GM19239 (cell line): ENCODE measurements at regions not wholly inside any gene's neighbourhood (a gene's known extent, or its start where the extent isn't known, plus 50 kb on each side); places are given as distances from the start of the nearest gene placed in this dataset.

Experiments
- DNase-seq: peaks from one replicate; pipeline ENCODE4 v3.0.0; 2011; ENCODE audit warnings: low spot score; ENCODE audit not compliant: insufficient read length
- FAIRE-seq: peaks from 2 replicates; lab custom pipeline; 2011; peaks lifted over from hg19 to GRCh38; lab: Jason Lieb, UNC

- FAIRE-seq (no peak), DNase-seq (no peak)
Measured at GRCh38 chr16:7185689-7186088, 147.0 kb upstream of the RBFOX1 start.

- FAIRE-seq (no peak), DNase-seq (no peak)
Measured at GRCh38 chr16:7185165-7185564, 147.5 kb upstream of the RBFOX1 start.

- FAIRE-seq, result no peak
- no peak for DNase-seq
Measured at GRCh38 chr16:7183768-7184167, 148.9 kb upstream of the RBFOX1 start.

DNA sequence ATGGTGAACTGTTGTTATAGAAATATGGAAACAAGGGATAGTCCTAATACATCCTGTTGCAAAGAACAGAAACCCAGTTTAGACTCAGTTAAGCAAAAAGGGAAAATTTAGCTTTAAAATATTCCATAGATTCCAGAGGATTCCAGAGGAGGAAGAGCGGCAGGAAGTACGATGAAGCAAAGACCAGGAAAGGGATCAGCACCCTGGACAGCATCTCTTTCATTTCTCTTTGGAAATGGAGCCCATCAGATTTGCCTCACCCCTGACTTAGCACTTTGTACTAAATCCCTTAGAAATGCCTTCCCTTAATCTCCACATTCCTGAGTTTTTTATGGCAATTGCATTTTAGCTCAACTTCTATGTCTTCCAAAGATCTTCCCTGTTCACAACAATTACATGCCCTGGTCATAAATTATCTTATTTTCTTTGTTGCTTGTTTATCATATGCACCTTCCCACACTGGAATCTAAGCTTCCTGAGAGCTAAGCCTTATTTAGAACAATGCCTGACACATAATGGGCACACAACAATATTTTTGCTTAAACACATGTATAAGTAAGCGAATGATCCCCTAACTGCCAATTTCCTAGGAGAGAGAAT, 150.0 kb upstream of the RBFOX1 start:
- DNase-seq (no peak), FAIRE-seq (no peak)

DNA sequence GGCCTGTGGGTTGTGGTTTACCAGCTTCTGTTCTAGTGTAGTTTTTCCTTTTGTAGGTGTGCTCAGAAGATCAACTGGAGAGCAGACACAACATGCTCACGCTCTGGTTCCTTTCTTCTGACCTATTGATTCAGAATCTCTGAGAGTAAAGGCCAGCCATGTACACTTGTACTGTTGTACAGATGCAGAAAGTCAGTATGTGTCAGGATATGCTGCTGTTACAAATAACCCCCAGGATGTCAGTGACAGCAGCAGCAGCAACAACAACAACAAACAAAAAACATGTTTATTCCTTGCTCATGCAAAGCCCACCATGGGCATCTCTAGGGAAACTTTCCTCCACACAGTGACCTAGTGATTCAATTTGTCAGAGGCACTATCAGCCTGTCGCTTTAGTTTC, 154.8 kb upstream of the RBFOX1 start:
- no peak for FAIRE-seq
- DNase-seq, result no peak

DNA sequence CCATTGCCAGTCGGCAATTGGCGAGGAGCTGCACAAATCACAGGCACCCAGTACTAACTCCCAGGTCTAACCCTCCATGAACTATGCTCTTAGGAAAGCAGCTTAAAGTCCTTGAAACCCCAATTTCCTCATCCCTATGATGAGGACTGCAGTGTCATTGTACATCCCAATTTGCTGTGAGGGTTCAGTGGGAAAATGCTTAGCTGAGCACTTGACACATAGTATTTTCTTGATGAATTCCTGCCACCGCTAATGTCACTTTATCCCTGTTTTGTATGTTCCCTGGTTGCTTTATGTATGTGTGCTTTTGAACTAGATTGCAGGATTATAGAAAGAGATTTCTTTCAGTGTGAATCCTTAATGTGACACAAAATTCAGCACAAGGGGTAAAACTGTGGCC, 161.5 kb upstream of the RBFOX1 start:
- FAIRE-seq (no peak), DNase-seq (no peak)

DNA sequence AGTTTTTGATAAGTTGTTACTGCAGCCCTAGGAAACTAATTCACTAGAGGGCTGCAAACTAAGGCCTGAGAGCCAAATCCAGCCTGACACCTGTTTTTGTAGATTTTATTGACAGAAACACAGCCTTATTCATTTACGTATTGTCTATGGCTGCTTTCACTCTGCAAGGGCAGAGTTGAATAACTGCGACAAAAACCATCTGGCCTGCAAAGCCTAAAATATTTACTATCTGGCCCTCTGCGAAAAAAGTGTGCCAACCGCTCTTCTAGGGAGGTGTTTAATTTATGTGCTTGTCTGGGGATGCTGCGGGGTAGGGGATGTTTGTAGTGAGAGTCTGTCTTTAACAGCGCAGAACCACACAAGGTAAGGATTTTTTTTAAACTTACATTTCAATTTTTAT, 165.0 kb upstream of the RBFOX1 start:
- DNase-seq (no peak), FAIRE-seq (no peak)

DNA sequence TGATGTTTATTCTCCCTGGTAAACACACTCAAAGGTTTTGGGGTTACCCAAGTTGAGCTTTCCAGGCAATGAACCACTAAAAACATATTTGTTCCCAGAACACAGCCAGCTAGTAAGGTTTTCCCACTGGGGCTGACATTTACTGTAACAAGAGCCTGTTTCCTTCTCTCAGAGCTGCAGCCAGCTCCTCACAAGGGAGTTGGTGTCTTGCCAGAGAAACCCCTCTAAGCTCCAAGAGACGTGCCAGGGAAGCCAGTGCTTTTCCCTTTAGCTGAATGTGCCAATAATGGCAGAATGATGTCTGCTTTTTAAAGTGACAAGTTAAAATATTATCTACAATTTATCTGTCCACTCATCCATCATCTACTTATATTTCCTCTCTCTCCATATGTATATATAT, 170.8 kb upstream of the RBFOX1 start:
- FAIRE-seq, result no peak
- DNase-seq, result no peak

- DNase-seq (no peak), FAIRE-seq (no peak)
Measured at GRCh38 chr16:7160093-7160492, 172.6 kb upstream of the RBFOX1 start.

- DNase-seq (no peak), FAIRE-seq (no peak)
Measured at GRCh38 chr16:7158481-7158880, 174.2 kb upstream of the RBFOX1 start.

- no peak for FAIRE-seq
- DNase-seq, result no peak
Measured at GRCh38 chr16:7150230-7150629, 182.4 kb upstream of the RBFOX1 start.

GRCh38 chr16:7148606-7149005, 184.0 kb upstream of the RBFOX1 start:
- FAIRE-seq (no peak), DNase-seq (no peak)

DNA sequence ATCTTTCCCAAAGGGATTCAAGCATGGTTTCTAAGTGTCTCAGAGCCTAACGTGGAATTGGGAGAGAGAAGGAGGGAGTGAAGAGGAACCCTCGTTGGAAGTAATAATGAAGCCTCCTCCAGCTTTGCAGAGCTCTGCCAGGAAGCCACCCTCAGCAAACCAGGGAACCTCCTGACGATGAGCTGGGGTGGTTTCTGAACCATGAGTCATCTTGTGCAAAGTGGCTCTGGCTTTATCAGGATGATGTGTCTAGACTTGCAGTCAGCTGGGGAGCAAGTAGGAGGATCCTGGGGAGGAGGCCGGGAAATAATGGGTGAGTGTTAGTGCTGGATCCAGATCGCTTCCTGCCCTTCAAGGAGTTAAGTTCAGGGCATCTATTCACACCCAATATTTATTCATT, 191.7 kb upstream of the RBFOX1 start:
- DNase-seq, result no peak
- FAIRE-seq, result no peak

GRCh38 chr16:7137560-7138330, 194.9 kb upstream of the RBFOX1 start:
- DNase-seq (no peak), FAIRE-seq (no peak)

GRCh38 chr16:7132465-7132864, 200.2 kb upstream of the RBFOX1 start:
- FAIRE-seq (no peak), DNase-seq (no peak)

DNA sequence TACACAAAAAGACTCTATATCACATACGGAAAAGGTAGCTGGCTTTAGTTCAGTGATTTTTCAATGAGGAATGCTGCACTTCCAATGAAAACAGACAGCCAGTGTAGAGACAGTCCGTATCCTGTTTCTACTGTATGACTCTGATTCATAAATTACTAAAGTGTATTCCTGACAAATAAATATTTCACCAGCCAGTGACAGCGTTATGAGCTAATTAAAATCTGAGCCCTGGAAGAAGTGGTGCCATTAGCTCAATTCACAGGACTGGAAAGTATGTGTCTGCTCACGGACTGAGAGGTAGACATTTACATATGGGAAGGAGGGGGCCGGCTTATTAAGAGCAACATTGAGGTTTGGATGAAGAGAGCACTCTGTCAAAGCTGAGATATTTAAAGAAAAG, 207.9 kb upstream of the RBFOX1 start:
- FAIRE-seq, result no peak
- DNase-seq, result no peak

DNA sequence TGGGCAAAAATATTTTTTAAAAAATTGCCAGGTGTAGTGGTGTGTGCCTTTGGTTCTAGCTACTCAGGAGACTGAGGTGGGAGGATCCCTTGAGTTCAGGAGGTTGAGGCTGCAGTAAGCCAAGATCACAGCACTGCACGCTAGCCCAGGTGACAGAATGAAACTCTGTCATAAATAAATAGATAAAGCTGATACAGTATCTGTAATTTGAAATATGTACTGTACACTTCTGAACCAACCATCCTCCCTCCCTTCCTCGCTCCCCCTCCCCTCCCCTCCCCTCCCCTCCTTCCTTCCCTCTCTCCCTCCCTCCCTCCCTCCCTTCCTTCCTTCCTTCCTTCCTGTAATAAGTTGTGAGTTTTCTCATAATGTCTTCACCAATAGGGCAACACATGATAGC, 208.4 kb upstream of the RBFOX1 start:
- DNase-seq, result no peak

GRCh38 chr16:7116734-7117133, 215.9 kb upstream of the RBFOX1 start:
- no peak for FAIRE-seq
- no peak for DNase-seq

More for the DNA sequence above, 208.4 kb upstream of the RBFOX1 start:
- no peak for FAIRE-seq

GRCh38 chr16:7115898-7116297, 216.7 kb upstream of the RBFOX1 start:
- FAIRE-seq (no peak), DNase-seq (no peak)

- DNase-seq (no peak), FAIRE-seq (no peak)
Measured at GRCh38 chr16:7113949-7114348, 218.7 kb upstream of the RBFOX1 start.

- no peak for FAIRE-seq
- no peak for DNase-seq
Measured at GRCh38 chr16:7113395-7113794, 219.2 kb upstream of the RBFOX1 start.

- DNase-seq (no peak), FAIRE-seq (no peak)
Measured at GRCh38 chr16:7111265-7111664, 221.4 kb upstream of the RBFOX1 start.
